NCI-H187 (cell line): ENCODE measurements at regions not wholly inside any gene's neighbourhood (a gene's known extent, or its start where the extent isn't known, plus 50 kb on each side); places are given as distances from the start of the nearest gene placed in this dataset.
"Not testable (repeated sequence)": the region's sequence is repeated elsewhere in the genome, so short reads cannot be mapped to it uniquely, and the experiment has no call there.

Source experiments
- DNase-seq, 2 experiments: peaks; one replicate each; lab custom pipeline; 2025; lab: John Stamatoyannopoulos, UW

- no peak for DNase-seq
Measured at GRCh38 chr12:25615119-25615518, 62.0 kb upstream of the LMNTD1 start.

- DNase-seq: no peak
Measured at GRCh38 chr12:25616286-25616685, 63.2 kb upstream of the LMNTD1 start.

GRCh38 chr12:25617991-25618390, 64.9 kb upstream of the LMNTD1 start:
- peak; percentile 22 to 26 for DNase-seq

- DNase-seq: no peak
Measured at GRCh38 chr12:25623816-25624215, 70.7 kb upstream of the LMNTD1 start.

- DNase-seq: no peak
Measured at GRCh38 chr12:25625146-25625545, 72.1 kb upstream of the LMNTD1 start.

- no peak for DNase-seq
Measured at GRCh38 chr12:25629341-25629740, 76.3 kb upstream of the LMNTD1 start.

GRCh38 chr12:25630735-25631515, 77.8 kb upstream of the LMNTD1 start:
- DNase-seq: not testable (repeated sequence)

- DNase-seq: not testable (repeated sequence)
Measured at GRCh38 chr12:25633149-25633548, 80.1 kb upstream of the LMNTD1 start.

GRCh38 chr12:25637752-25638151, 84.7 kb upstream of the LMNTD1 start:
- no peak for DNase-seq

- no peak for DNase-seq
Measured at GRCh38 chr12:25639406-25639805, 86.3 kb upstream of the LMNTD1 start.

- DNase-seq: no peak
Measured at GRCh38 chr12:25644979-25645378, 91.9 kb upstream of the LMNTD1 start.

GRCh38 chr12:25645427-25645826, 92.3 kb upstream of the LMNTD1 start:
- DNase-seq: no peak

GRCh38 chr12:25651931-25652330, 98.8 kb upstream of the LMNTD1 start:
- no peak for DNase-seq

- DNase-seq: no peak
Measured at GRCh38 chr12:25652371-25652770, 99.3 kb upstream of the LMNTD1 start.

GRCh38 chr12:25653487-25654175, 100.5 kb upstream of the LMNTD1 start:
- no peak for DNase-seq

GRCh38 chr12:25655702-25656101, 102.6 kb upstream of the LMNTD1 start:
- DNase-seq: no peak

GRCh38 chr12:25659621-25660020, 106.5 kb upstream of the LMNTD1 start:
- no peak for DNase-seq

- DNase-seq: no peak
Measured at GRCh38 chr12:25670076-25671055, 117.3 kb upstream of the LMNTD1 start.

- no peak for DNase-seq
Measured at GRCh38 chr12:25675808-25676207, 122.7 kb upstream of the LMNTD1 start.

GRCh38 chr12:25677232-25677937, 124.3 kb upstream of the LMNTD1 start:
- DNase-seq: no peak

- no peak for DNase-seq
Measured at GRCh38 chr12:25681580-25681979, 128.5 kb upstream of the LMNTD1 start.

- no peak for DNase-seq
Measured at GRCh38 chr12:25682421-25682820, 129.3 kb upstream of the LMNTD1 start.
